HepG2 (cell line): ENCODE measurements at regions not wholly inside any gene's neighbourhood (a gene's known extent, or its start where the extent isn't known, plus 50 kb on each side); places are given as distances from the start of the nearest gene placed in this dataset.

Experiments used
- ATF3 ChIP-seq: sonication (generic); formaldehyde crosslinking; IDR thresholded peaks from 2 replicates; pipeline ENCODE4 v1.4.0; 2020; ENCODE audit warnings: missing genetic modification reagents
- CTCF ChIP-seq: sonication (generic); formaldehyde crosslinking; IDR thresholded peaks from 2 replicates; pipeline ENCODE4 v1.5.0; 2020; ENCODE audit warnings: mild to moderate bottlenecking, missing genetic modification reagents, moderate library complexity
- EZH2 ChIP-seq: conservative IDR thresholded peaks from 2 replicates; pipeline ENCODE4 v1.6.1; 2012; ENCODE audit warnings: mild to moderate bottlenecking, low read depth, low read length, moderate library complexity
- GABPA ChIP-seq, 2 experiments: IDR thresholded peaks; 2 replicates each; pipeline ENCODE4 v1.6.1; 2011 to 2016; ENCODE audit warnings: low read depth in 2 of 2, low read length in 1 of 2, missing biosample characterization in 1 of 2, missing genetic modification characterization in 1 of 2
- HNF1B ChIP-seq: sonication (generic); formaldehyde crosslinking; IDR thresholded peaks from 2 replicates; pipeline ENCODE4 v1.5.1; 2020; ENCODE audit warnings: mild to moderate bottlenecking, moderate library complexity, missing genetic modification reagents
- NFKB2 ChIP-seq: sonication (generic); formaldehyde crosslinking; IDR thresholded peaks from 2 replicates; pipeline ENCODE4 v1.4.0; 2020; ENCODE audit warnings: missing genetic modification reagents, borderline replicate concordance
- PREB ChIP-seq: sonication (generic); formaldehyde crosslinking; IDR thresholded peaks from 2 replicates; pipeline ENCODE4 v1.4.0; 2020; ENCODE audit warnings: missing genetic modification reagents
- SUZ12 ChIP-seq: fragments of 150-350 bp; IDR thresholded peaks from 2 replicates; pipeline ENCODE4 v1.6.1; 2014; ENCODE audit warnings: low read depth, low read length
- TCF7 ChIP-seq: sonication (generic); IDR thresholded peaks from 2 replicates; pipeline ENCODE4 v1.6.1; 2016; ENCODE audit warnings: antibody characterized with exemption, low read depth
- ZNF274 ChIP-seq: sonication (generic); formaldehyde crosslinking; IDR thresholded peaks from 2 replicates; pipeline ENCODE4 v1.5.1; 2020; ENCODE audit warnings: mild to moderate bottlenecking, missing genetic modification reagents
- ZNF747 ChIP-seq: sonication (generic); formaldehyde crosslinking; IDR thresholded peaks from 2 replicates; pipeline ENCODE4 v1.8.1; 2023; ENCODE audit warnings: missing genetic modification reagents, mild to moderate bottlenecking, borderline replicate concordance

GRCh38 chr4:163273203-163273602 lies 59.2 kb downstream of the NPY1R start:
- TF ChIP-seq ATF3 (CRISPR knock-in tag) (no peak), CTCF (CRISPR knock-in tag) (no peak), NFKB2 (CRISPR knock-in tag) (no peak), HNF1B (CRISPR knock-in tag) (no peak), ZNF747 (CRISPR knock-in tag) (no peak), TCF7 (no peak), GABPA (IDR thresholded peaks at IDR 0.05; ENCODE audit: low read depth, low read length) (no peak), GABPA (CRISPR knock-in tag; IDR thresholded peaks at IDR 0.05; ENCODE audit: low read depth) (no peak), ZNF274 (no peak), SUZ12 (no peak), PREB (CRISPR knock-in tag) (no peak), EZH2 (no peak)
